SW480 (cell line): ENCODE measurements at regions not wholly inside any gene's neighbourhood (a gene's known extent, or its start where the extent isn't known, plus 50 kb on each side); places are given as distances from the start of the nearest gene placed in this dataset.
"Not testable (repeated sequence)": the region's sequence is repeated elsewhere in the genome, so short reads cannot be mapped to it uniquely, and the experiment has no call there.

Experiments used
- DNase-seq: peaks from one replicate; pipeline ENCODE4 v3.0.0-alpha.2; 2016; ENCODE audit warnings: low spot score

DNA sequence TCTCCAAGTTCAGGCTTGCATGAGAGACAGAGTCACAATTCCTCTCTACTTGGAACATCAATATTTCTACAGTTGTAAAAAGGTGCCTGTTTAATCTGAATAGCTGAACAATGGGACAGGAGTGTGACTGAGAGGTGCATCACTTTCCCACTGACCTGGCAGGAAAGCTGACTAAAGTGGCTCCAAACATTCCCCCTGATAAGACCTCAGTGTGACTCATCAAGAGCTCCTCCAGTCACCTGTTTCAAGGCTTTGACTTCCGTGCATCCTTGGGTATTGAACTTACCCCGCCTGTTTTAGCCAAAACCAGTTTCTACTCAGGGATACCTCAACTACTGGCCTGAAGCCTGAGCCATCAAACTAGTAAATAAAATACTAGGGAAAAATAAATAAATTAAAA lies 453.9 kb upstream of the DDX18 start:
- DNase-seq = no peak

DNA sequence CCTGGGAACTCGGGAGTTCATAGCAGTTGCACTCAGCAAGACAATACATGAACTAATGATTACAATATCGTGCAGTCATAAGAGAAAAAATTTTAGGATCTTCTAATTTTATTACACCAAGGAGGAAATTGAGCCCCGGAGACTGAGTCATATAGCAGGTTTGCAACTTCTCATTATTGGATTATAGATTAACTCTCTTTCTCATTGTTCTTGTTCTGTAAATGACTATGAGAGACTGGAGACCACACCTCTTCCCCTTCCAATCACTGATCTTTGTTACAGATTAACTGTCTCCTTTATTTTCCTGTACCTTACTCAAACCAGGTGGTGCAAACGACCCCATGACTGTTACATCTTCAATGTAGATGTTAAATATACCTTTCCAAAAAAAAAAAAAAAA lies 435.8 kb upstream of the DDX18 start:
- DNase-seq = no peak

DNA sequence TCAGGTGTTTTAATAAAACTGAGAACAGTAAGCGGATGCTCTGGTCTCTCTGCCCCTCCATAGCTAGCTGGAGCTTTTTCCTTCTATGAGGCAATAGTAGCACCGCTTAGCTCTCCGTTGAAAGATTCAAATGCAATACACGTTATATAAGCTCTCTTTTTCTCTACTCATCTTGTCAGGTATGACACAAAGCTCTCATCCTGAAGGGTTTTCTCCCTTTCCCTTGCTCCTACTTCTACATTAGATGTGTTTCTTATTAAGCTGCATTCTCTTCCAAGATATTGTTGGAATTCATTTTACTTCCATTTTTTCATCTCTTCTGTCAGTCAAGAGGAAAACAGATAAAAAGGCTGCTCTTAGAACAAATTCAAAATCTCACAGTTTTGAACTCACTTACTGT lies 434.6 kb upstream of the DDX18 start:
- DNase-seq = no peak

DNA sequence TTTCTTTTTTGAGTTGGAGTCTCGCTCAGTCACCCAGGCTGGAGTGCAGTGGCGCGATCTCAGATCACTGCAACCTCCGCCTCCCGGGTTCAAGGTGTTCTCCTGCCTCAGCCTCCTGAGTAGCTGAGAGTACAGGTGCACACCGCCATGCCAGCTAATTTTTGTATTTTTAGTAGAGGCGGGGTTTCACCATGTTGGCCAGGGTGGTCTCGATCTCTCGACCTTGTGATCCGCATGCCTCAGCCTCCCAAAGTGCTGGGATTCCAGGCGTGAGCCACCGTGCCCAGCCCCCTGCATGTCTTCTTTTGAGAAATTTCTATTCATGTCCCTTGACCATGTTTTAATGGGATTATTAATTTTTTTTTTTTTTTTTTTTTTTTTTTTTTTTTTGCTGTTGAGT lies 430.5 kb upstream of the DDX18 start:
- not testable (repeated sequence) for DNase-seq

DNA sequence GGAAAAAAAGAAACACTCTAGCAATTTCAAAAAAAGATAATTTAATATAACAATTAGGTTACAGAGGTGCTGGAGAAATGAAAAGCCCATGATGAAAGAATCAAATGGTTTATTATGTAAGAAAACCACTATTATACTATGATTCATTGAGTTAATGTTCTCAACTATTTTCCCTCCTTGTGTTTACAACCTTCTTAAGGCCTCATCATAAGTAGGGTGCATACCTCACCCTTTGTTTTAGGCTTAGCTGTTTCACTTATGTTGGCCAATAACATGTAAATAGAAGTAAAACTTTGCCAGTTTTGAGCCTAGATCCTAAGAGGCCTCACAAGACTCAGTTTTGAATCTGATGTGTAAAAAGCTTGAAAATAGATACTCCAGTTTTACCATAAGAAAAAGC lies 418.3 kb upstream of the DDX18 start:
- no peak for DNase-seq

- no peak for DNase-seq
Observed at GRCh38 chr2:117401582-117401981, 412.9 kb upstream of the DDX18 start.

- no peak for DNase-seq
Observed at GRCh38 chr2:117406443-117406842, 408.0 kb upstream of the DDX18 start.

- no peak for DNase-seq
Observed at GRCh38 chr2:117407746-117408145, 406.7 kb upstream of the DDX18 start.

- DNase-seq = no peak
Observed at GRCh38 chr2:117409443-117409842, 405.0 kb upstream of the DDX18 start.

DNA sequence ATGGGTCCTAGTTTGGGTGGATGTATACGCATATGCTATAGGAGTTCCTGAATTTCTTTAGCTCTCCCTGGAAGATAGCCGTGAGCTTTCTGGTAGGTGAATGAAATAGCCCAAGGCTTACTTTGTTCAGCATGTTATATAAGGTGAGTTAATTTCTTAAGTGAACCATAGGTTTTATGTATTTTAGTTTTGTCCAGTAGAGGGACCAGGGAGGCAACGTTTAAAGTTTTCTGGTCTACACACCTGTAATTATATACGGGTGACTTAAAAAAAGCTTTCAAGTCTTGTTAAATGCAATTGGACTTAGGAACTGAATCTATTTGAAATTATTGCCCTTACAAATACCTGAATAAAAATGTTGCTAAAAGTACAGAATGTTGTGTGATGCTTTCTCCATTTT lies 402.5 kb upstream of the DDX18 start:
- peak; percentile 23 for DNase-seq

DNA sequence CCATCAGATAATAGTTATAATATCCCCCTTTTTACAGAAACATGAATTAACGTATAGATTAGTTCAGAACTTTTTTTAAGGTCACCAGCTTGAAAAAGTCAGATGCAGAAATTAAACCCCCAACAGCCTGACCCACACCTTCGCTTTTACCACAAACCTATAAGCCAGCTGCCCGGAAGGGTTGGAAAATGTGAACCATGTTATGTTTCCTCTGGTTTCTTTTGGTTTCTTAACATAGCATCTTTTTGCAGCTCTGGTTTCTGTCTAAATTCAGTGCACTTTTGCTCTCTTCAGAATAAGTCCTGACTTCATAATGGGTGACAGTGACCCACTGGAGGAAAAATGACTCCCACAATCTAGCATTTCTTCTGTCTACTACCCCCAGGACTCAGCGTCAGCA lies 381.7 kb upstream of the DDX18 start:
- no peak for DNase-seq

DNA sequence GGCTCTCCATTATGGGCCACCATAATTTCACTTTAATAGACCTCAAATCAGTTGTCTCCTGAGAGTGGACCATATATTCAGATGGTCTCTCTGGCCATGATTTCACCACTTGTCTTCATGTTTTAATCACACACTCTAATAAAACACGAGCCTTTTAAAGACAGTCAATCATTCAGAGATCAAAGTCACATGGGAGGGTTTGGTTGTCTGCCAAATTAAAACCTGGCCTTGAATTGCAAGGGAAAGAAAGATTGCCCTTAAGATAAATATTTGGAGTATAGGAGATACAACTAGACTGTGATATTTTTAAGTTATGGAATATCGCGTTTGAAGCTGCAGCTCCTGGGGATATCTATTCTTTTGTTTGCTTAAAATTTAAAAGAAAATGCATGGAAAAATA lies 377.8 kb upstream of the DDX18 start:
- DNase-seq = no peak

DNA sequence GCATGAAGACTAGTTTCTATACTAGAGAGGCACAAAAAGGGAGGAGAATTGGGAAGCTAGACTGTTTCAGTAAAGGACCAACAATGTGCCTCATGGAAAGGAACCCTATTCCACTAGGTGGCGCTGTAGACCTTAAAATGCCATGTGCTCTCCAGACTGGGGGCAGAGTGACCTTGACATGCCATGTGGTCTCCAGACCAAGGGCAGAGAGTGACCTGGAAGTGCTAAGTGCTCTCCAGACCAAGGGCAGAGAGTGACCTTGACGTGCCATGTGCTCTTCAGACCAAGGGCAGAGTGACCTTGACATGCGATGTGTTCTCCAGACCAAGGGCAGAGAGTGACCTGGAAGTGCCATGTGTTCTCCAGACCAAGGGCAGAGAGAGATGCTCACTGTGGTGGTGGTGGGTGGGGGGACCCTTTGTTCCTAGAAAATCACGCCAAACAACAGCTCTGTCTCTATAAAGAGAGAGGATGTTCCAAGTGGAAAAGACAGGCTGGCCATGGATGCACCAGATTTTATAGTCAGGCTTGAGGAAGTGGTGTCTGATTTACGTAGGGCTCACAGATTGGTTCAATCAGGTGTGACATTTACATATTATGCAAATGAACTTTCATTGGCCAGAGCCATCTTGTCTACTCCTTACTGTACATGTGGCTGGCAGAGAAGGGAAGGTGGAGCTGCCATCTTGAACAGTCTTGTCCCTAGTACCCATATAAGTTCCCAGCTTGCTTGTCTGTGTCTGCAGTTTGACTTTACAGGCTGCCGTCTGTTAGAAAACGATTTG lies 344.0 kb upstream of the DDX18 start:
- DNase-seq = peak; percentile 46

GRCh38 chr2:117481608-117482007 lies 332.9 kb upstream of the DDX18 start:
- DNase-seq = no peak

GRCh38 chr2:117485588-117485987 lies 328.9 kb upstream of the DDX18 start:
- no peak for DNase-seq

- no peak for DNase-seq
Observed at GRCh38 chr2:117486081-117486480, 328.4 kb upstream of the DDX18 start.

GRCh38 chr2:117492209-117492851 lies 322.2 kb upstream of the DDX18 start:
- no peak for DNase-seq

DNA sequence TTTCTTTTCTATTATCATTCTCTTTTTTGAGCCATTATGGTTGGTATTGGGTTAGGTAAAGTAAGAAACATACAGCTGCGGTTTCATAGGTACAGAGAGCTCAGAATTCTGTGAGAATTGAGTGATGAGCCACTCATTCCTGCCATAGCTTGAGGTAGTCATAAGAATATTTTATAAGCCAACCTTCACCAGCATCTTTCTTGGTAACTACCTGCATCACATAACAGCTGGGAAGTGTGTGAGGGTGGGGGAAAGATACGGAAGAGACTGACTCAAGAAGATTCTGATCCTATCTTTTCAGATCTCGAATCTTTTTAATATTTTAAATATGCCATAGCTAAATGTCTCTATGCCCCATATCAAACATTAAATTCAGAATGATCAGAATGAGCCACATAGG lies 313.8 kb upstream of the DDX18 start:
- no peak for DNase-seq

- DNase-seq = no peak
Observed at GRCh38 chr2:117502121-117502520, 312.4 kb upstream of the DDX18 start.

GRCh38 chr2:117512307-117512706 lies 302.2 kb upstream of the DDX18 start:
- no peak for DNase-seq

GRCh38 chr2:117514371-117514770 lies 300.1 kb upstream of the DDX18 start:
- DNase-seq = no peak

DNA sequence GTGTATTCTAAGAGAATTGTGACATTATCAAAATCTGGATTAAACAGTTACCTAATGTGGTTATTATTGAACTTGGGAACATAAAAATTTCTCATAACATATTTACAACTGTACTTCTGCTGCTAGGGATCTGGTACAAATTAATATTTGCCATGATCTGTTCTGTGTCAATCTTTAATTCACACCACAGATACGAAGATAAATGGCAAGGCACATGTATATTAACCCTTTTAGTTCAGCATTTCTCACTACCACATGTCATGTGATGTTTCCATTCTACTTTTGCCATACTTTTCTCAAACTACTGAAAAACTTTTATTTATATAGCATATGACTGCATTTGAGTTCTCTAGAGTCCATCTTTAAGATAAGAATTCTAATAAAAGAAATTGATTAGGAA lies 295.3 kb upstream of the DDX18 start:
- DNase-seq = no peak

DNA sequence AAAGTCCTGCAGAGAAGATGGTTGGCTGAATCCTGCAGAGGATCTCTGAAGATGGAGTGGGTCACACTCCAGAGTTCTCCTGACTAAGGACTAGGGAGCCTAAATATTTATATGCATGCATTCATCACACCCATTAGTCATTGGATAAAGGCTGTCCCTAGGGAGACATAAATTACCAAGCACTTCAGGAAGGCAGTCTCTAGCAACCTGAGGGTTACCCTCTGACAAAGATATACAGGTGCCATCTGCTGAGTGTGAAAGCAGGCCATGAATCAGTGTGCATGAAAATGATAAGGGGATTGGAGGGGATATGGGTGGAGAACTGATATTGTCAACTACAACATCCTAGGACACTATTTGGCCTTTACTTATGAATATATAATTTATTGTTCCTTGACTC lies 294.8 kb upstream of the DDX18 start:
- no peak for DNase-seq

- no peak for DNase-seq
Observed at GRCh38 chr2:117523267-117523666, 291.2 kb upstream of the DDX18 start.
